ENCODE measurements at regions not wholly inside any gene's neighbourhood (a gene's known extent, or its start where the extent isn't known, plus 50 kb on each side); places are given as distances from the start of the nearest gene placed in this dataset.

DNA sequence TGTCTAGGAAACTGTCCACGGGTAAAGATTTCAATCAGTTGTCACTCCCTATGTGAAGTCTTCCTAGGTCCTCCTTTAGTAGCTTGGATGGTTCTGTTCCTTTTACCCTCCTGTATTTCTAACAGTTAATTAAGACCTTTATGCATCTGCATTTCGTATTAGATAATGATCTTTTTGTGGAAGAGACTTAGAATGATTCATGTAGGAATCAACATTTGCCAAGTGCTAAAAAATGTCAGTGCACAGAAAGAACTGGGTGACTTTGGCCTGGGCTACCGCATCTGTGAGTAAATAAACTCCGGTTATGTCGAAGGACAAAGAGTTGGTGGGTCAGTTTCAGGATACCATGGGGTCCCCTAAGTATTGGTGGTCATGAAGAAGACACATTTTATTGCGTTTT lies 918.0 kb downstream of the TFAP2A start:
- TF ChIP-seq EP300 (IDR thresholded peaks at IDR 0.05; ENCODE audit: borderline replicate concordance) (no peak), CREB1 (IDR thresholded peaks at IDR 0.05; ENCODE audit: low read depth) (no peak), TAF1 (IDR thresholded peaks at IDR 0.05; ENCODE audit: low read depth) (no peak), NFIC (IDR thresholded peaks at IDR 0.05) (no peak)
- TF ChIP-seq, protein P1, sequence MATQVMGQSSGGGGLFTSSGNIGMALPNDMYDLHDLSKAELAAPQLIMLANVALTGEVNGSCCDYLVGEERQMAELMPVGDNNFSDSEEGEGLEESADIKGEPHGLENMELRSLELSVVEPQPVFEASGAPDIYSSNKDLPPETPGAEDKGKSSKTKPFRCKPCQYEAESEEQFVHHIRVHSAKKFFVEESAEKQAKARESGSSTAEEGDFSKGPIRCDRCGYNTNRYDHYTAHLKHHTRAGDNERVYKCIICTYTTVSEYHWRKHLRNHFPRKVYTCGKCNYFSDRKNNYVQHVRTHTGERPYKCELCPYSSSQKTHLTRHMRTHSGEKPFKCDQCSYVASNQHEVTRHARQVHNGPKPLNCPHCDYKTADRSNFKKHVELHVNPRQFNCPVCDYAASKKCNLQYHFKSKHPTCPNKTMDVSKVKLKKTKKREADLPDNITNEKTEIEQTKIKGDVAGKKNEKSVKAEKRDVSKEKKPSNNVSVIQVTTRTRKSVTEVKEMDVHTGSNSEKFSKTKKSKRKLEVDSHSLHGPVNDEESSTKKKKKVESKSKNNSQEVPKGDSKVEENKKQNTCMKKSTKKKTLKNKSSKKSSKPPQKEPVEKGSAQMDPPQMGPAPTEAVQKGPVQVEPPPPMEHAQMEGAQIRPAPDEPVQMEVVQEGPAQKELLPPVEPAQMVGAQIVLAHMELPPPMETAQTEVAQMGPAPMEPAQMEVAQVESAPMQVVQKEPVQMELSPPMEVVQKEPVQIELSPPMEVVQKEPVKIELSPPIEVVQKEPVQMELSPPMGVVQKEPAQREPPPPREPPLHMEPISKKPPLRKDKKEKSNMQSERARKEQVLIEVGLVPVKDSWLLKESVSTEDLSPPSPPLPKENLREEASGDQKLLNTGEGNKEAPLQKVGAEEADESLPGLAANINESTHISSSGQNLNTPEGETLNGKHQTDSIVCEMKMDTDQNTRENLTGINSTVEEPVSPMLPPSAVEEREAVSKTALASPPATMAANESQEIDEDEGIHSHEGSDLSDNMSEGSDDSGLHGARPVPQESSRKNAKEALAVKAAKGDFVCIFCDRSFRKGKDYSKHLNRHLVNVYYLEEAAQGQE (IDR thresholded peaks at IDR 0.05; ENCODE audit: low read depth), result no peak

Measured in Ishikawa (cell line).